Muscle layer of colon (tissue), 2 donors: ENCODE measurements at regions not wholly inside any gene's neighbourhood (a gene's known extent, or its start where the extent isn't known, plus 50 kb on each side); places are given as distances from the start of the nearest gene placed in this dataset.
"Not testable (repeated sequence)": the region's sequence is repeated elsewhere in the genome, so short reads cannot be mapped to it uniquely, and the experiment has no call there.

Source experiments
- H3K27ac ChIP-seq: one replicate; pipeline ENCODE4 v1.7.0; 2013; ENCODE audit warnings: low read depth, mild to moderate bottlenecking, low read length, moderate library complexity
- H3K27me3 ChIP-seq, 2 donors: one replicate each; pipeline ENCODE4 v1.7.0; 2013; ENCODE audit warnings: low read length in 2 of 2, mild to moderate bottlenecking in 2 of 2; ENCODE audit not compliant: insufficient read depth in 2 of 2, control insufficient read depth in 1 of 2
- H3K36me3 ChIP-seq: one replicate; pipeline ENCODE4 v1.7.0; 2013; ENCODE audit warnings: mild to moderate bottlenecking, low read length; ENCODE audit not compliant: insufficient read depth
- H3K4me1 ChIP-seq: one replicate; pipeline ENCODE4 v1.7.0; 2013; ENCODE audit warnings: mild to moderate bottlenecking, low read length; ENCODE audit not compliant: insufficient read depth
- H3K4me3 ChIP-seq, 2 donors: one replicate each; pipeline ENCODE4 v1.7.0; 2013; ENCODE audit warnings: low read length in 2 of 2, low read depth in 1 of 2, mild to moderate bottlenecking in 1 of 2, moderate library complexity in 1 of 2
- H3K9ac ChIP-seq: one replicate; pipeline ENCODE4 v1.7.0; 2013; ENCODE audit warnings: low read length
- H3K9me3 ChIP-seq: one replicate; pipeline ENCODE4 v1.7.0; 2013; ENCODE audit warnings: mild to moderate bottlenecking, low read length
- donor health status: abdominal sarcoma.
- donor health status: Adenocarcinoma of cecum.

DNA sequence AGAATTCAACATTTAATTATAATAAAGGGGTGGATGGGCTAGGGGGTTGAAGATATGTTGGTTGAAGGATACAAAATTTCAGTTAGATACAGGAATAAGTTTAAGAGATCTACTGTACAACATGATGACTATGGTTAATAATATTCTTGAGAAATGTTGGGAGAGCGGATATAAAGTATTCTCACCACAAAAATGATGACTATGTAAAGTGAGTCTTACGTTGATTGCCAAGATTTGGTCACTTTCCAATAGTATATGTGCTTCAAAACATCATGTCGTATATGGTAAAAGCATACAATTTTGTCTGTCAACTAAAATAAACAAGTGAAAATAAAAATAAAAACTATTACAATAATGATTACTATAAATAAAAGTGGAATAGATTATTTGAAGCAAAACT lies 802.0 kb downstream of the C12orf50 start:
- Histone ChIP-seq H3K4me1 (no peaks in the 10 kb centered on the region), H3K36me3 (no peaks in the 10 kb centered on the region), H3K4me3 (no peak overlapping the region), H3K9me3 (no peaks in the 10 kb centered on the region), H3K27me3 (no peaks in the 10 kb centered on the region), H3K9ac (no peak overlapping the region), H3K27ac (no peak overlapping the region)

DNA sequence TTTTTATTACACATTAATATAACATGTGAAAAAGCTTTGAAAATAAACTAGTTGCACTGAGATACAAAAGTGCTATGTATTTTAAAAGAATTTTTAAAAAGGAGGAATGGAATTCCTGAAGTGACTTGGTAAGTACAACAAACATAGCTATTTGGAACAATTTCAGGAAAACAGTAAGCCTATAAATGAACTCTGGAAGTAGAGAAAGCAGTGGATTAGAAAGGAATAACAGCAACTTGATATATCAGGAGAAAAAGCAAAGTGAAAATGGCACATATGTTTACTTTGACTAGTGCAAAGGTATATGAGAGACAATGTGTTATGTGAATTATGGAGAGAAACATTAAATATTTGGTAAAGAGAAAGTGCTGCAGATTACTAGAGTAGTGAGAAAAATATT lies 811.7 kb downstream of the C12orf50 start:
- H3K4me1 ChIP-seq: no peaks in the 10 kb centered on the region
- H3K9ac ChIP-seq: no peak overlapping the region
- H3K9me3 ChIP-seq: no peaks in the 10 kb centered on the region
- H3K27ac ChIP-seq: no peak overlapping the region
- no peak overlapping the region for H3K4me3 ChIP-seq
- H3K36me3 ChIP-seq: no peaks in the 10 kb centered on the region
- H3K27me3 ChIP-seq: no peaks in the 10 kb centered on the region

DNA sequence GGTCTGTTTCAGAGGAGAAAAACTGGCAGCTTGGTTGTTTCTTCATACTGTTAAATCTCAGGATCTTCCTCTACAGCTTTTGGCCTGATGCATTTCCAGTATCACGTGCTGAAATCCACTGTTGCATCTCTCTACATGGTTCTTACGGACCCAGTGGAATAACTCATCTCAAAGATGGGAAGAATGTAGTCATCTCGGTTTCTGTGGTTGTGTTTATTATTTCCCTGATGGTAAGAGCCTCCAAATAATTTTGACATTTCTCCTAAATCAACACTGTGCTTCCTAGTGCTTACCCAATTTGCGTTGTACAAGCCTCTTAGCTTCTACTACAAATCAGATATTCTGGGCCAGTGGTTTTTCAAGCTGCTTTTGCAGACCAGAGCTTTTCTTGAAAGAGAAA lies 812.8 kb downstream of the C12orf50 start:
- no peak overlapping the region for H3K4me3 ChIP-seq
- H3K36me3 ChIP-seq: no peaks in the 10 kb centered on the region
- no peak overlapping the region for H3K9ac ChIP-seq
- H3K9me3 ChIP-seq: no peaks in the 10 kb centered on the region
- H3K27me3 ChIP-seq: no peaks in the 10 kb centered on the region
- no peaks in the 10 kb centered on the region for H3K4me1 ChIP-seq
- H3K27ac ChIP-seq: no peak overlapping the region

DNA sequence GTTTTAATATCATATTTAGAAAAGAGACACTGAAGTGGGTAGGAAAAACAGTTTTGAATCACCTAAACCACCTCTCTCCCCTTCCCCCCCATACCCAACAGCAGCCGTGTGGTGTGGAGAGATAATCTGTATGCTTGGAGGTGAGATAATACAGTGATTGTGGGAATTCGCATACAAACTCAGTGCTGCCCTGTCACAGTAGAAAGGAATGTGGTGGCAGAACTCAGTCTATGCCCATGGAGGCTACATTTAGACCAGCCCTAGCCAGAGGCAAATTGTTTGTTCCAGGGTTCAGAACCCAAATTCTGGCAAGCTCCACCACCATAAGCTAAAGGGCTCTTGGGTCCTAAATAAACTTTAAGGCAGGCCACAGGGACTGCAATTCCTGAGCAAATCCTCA lies 827.0 kb downstream of the C12orf50 start:
- no peak overlapping the region for H3K27ac ChIP-seq
- no peaks in the 10 kb centered on the region for H3K27me3 ChIP-seq
- H3K9me3 ChIP-seq: no peaks in the 10 kb centered on the region
- no peak overlapping the region for H3K4me3 ChIP-seq
- no peak overlapping the region for H3K9ac ChIP-seq
- no peaks in the 10 kb centered on the region for H3K36me3 ChIP-seq
- H3K4me1 ChIP-seq: no peaks in the 10 kb centered on the region

DNA sequence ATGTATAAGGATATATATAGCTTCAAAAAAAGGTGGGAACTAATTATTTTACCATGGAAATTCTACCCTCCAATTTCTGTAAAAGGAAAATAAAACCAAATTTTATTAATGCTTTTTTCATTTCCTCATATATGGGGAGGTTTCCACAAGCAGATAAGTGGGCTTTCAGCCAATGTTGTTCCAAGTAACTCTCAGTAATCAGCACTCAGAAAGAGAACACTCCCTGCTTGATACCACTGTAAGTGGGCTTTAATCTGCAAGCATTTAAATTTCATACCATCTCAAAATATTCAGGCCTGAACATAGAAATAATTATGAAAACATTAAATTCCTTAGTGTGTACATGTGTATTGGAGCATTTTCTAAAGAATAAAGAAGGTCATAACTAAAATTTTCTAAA lies 827.6 kb downstream of the C12orf50 start:
- Histone ChIP-seq H3K27me3 (no peaks in the 10 kb centered on the region), H3K4me1 (no peaks in the 10 kb centered on the region), H3K9ac (no peak overlapping the region), H3K4me3 (no peak overlapping the region), H3K9me3 (no peaks in the 10 kb centered on the region), H3K36me3 (no peaks in the 10 kb centered on the region), H3K27ac (no peak overlapping the region)

DNA sequence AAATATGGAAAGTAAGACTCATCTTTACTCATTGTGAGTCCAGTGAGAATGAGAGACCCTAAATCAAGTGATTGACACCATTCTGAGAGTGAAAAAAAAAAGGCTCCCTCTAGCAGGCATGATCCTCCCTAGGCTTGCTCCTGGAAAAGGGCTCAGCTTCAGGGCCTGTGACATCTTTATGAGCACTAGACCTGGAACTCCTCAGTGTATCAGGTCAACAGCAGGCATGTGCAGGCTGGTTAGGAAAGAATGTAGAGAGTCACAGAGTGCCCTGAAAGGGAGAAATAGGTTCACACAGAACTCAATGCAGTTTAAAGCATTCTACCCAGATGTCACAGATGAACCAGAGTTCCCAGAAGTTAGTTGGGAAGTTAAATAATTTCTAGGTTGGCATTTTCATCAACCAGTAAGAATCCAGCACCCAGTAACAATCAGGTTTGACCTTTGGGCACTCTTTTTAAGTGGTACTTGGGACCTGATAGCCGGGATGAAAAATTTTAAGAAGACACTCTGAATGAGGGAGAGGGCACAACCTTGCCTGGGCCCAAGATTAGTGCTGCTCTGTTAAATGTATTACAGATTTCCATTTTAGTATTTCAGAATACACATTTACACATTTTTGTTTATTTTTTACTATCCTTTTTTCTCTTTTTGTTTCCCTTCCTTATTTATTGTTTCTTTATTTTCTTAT lies 828.8 kb downstream of the C12orf50 start:
- Histone ChIP-seq H3K27ac (no peak overlapping the region), H3K9ac (no peak overlapping the region), H3K27me3 (no peaks in the 10 kb centered on the region), H3K4me3 (no peak overlapping the region), H3K9me3 (no peaks in the 10 kb centered on the region), H3K36me3 (no peaks in the 10 kb centered on the region), H3K4me1 (no peaks in the 10 kb centered on the region)

DNA sequence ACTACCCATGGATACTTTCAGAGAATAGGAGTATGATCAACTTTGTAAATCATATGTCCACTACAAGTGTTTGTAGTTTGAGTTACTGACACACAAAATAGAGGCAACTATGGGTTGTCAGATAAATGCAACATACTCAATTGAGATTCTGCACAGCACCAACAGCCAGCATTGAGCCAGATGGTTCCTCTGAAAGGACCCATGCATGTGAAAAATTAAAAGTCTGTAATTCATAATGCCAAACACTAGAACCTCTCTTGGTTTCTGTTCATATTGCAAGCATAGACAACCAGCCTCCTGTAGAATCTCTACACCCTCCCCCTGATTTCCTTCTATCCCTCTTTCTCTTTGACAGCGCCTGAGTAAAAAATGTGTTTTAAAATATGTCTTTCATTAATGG lies 831.0 kb downstream of the C12orf50 start:
- Histone ChIP-seq H3K4me3 (no peak overlapping the region), H3K36me3 (no peaks in the 10 kb centered on the region), H3K4me1 (no peaks in the 10 kb centered on the region), H3K9me3 (no peaks in the 10 kb centered on the region), H3K9ac (no peak overlapping the region), H3K27me3 (no peaks in the 10 kb centered on the region), H3K27ac (no peak overlapping the region)

DNA sequence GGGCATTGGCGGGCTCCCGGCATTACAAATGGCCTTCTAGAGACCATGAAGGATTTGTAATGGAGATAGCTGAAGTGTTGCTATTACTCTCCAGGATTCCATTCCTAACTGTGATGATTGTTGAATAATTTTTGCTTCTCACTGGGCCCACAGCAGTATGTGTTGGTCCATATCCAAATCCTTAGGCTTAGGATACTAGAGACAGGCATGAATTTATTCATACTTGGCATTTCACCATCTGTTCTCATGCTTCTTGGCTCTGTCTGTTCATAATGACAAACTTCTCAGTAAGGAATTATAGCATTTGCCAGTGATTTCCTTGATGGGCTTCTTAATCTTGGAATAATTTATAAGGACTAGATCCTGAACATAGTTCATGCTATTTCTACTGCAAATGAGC lies 832.9 kb downstream of the C12orf50 start:
- no peak overlapping the region for H3K4me3 ChIP-seq
- no peak overlapping the region for H3K9ac ChIP-seq
- H3K4me1 ChIP-seq: no peaks in the 10 kb centered on the region
- H3K36me3 ChIP-seq: no peaks in the 10 kb centered on the region
- no peaks in the 10 kb centered on the region for H3K9me3 ChIP-seq
- no peaks in the 10 kb centered on the region for H3K27me3 ChIP-seq
- H3K27ac ChIP-seq: no peak overlapping the region

DNA sequence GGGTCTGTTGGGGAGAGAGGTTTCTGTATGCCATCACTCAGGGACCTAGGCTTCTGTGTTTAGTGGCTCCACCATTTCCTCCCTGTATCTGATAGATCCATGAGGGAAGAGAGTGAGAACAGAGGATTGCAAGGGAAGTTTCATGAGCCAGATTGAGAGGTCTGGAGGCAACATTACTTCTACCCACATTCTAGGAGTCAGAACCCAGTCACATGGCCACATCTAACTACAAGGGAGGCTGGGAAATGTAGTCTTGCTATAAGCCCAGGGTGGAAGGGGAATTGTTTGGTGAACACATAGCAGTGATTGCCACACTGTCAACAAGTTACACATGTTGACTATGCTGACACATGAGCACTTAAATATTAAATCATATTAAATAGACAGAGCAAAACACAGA lies 834.8 kb downstream of the C12orf50 start:
- H3K4me3 ChIP-seq, H3K27me3 ChIP-seq, H3K9ac ChIP-seq, H3K27ac ChIP-seq, H3K36me3 ChIP-seq, H3K9me3 ChIP-seq, H3K4me1 ChIP-seq: not testable (repeated sequence)

DNA sequence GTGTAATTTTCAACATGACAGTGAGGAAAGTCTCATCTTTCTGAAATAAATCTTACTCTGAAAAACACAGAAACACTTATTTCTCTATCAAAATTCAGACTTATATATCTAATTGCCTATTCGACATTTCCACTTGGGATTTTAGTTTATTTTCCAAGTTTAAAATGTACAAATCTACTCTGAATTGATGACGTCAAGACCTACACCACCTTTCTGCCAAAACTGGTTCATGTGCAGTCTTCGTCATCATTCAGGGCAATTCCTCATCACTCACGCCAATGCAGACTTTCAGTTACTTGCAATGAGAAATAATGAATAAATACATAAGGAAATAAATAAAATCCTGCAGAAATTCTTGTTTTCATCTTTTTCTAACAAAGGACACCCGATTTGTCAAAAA lies 843.8 kb downstream of the C12orf50 start:
- no peak overlapping the region for H3K4me3 ChIP-seq
- no peaks in the 10 kb centered on the region for H3K27me3 ChIP-seq
- no peaks in the 10 kb centered on the region for H3K36me3 ChIP-seq

DNA sequence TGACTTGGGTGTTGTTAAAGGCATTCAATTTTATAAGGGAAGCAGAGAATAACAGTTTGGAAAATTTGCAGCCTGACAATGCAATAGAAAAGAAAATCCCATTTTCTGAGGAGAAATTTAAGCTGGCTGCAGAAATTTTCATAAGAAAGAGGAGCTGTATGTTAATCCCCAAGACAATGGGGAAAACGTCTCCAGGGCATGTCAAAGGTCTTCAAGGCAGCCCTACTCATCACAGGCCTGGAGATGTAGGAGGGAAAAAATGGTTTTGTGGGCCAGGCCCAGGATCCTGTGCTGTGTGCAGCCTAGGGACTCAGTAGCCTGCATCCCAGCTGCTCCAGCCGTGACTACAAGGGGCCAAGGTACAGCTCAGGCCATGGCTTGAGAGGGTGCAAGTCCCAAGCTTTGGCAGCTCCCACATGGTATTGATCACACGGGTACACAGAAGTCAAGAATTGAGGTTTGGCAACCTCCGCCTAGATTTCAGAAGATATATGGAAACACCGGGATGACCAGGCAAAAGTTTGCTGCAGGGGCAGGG lies 846.4 kb downstream of the C12orf50 start:
- Histone ChIP-seq H3K4me3 (no peak overlapping the region), H3K27ac (no peak overlapping the region), H3K27me3 (no peaks in the 10 kb centered on the region), H3K9ac (no peak overlapping the region), H3K9me3 (no peaks in the 10 kb centered on the region), H3K4me1 (no peaks in the 10 kb centered on the region), H3K36me3 (no peaks in the 10 kb centered on the region)

More for the DNA sequence above, 843.8 kb downstream of the C12orf50 start:
- Histone ChIP-seq H3K27ac (no peak overlapping the region), H3K9me3 (no peaks in the 10 kb centered on the region), H3K9ac (no peak overlapping the region), H3K4me1 (no peaks in the 10 kb centered on the region)

DNA sequence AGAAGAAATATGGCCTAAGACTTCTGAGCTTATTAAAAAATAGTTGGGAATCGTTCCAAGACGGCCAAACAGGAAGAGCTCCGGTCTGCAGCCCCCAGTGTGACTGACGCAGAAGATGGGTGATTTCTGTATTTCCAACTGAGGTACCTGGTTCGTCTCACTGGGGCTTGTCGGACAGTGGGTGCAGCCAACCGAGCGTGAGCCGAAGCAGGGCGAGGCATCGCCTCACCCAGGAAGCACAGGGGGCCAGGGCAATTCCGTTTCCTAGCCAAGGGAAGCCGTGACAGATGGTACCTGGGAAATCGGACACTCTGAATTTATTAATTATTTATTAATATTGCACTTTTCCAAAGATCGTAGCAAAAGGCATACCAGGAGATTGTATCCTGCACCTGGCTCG lies 857.8 kb downstream of the C12orf50 start:
- Histone ChIP-seq H3K4me1 (no peaks in the 10 kb centered on the region), H3K9me3 (no peaks in the 10 kb centered on the region), H3K36me3 (no peaks in the 10 kb centered on the region), H3K9ac (no peak overlapping the region), H3K4me3 (no peak overlapping the region), H3K27me3 (no peaks in the 10 kb centered on the region), H3K27ac (no peak overlapping the region)
